Suprapubic skin (tissue), 4 donors: ENCODE measurements at regions not wholly inside any gene's neighbourhood (a gene's known extent, or its start where the extent isn't known, plus 50 kb on each side); places are given as distances from the start of the nearest gene placed in this dataset.
A peak's percentile ranks its signal among the peaks of the same experiment; 100 is the strongest.

Experiments used
- DNase-seq, 2 donors: peaks; one replicate each; pipeline ENCODE4 v3.0.0-alpha.2; 2019; ENCODE audit warnings: low spot score in 2 of 2
- H3K27ac ChIP-seq: fragments of 200-600 bp; sonication (generic); one replicate; pipeline ENCODE4 v1.5.1; 2019
- H3K27me3 ChIP-seq: fragments of 200-600 bp; sonication (generic); one replicate; pipeline ENCODE4 v1.5.1; 2019
- H3K36me3 ChIP-seq: fragments of 200-600 bp; sonication (generic); one replicate; pipeline ENCODE4 v1.5.1; 2019
- H3K4me1 ChIP-seq: fragments of 200-600 bp; sonication (generic); one replicate; pipeline ENCODE4 v1.5.1; 2019
- H3K4me3 ChIP-seq: fragments of 200-600 bp; sonication (generic); one replicate; pipeline ENCODE4 v1.5.1; 2019; ENCODE audit warnings: mild to moderate bottlenecking
- H3K9me3 ChIP-seq: fragments of 200-600 bp; sonication (generic); one replicate; pipeline ENCODE4 v1.5.1; 2019
- EP300 ChIP-seq: sonication (generic); formaldehyde crosslinking; IDR thresholded peaks from one replicate; pipeline ENCODE4 v1.6.1; 2017; ENCODE audit warnings: antibody characterized with exemption
- POLR2A ChIP-seq, 2 donors: fragments of 450-650 bp; IDR thresholded peaks; one replicate each; pipeline ENCODE4 v1.6.1; 2017; ENCODE audit warnings: antibody characterized with exemption in 2 of 2, mild to moderate bottlenecking in 2 of 2, moderate library complexity in 2 of 2
- POLR2AphosphoS5 ChIP-seq, 3 donors: sonication (generic); formaldehyde crosslinking; IDR thresholded peaks; one replicate each; pipeline ENCODE4 v1.6.1; 2017; ENCODE audit warnings: antibody characterized with exemption in 3 of 3
- WGBS: methylation state at CpG from one replicate; pipeline ENCODE4 v1.1.5; 2018; 5-methylcytosine and 5-hydroxymethylcytosine counted together
- TF ChIP-seq, protein P1 (sequence below), 2 donors: fragments of 200-600 bp in 1 of 2; fragments of 450-650 bp in 1 of 2; sonication (generic) in 1 of 2; IDR thresholded peaks; one replicate each; pipeline ENCODE4 v1.5.1; 2016 to 2019; ENCODE audit warnings: antibody characterized with exemption in 2 of 2, mild to moderate bottlenecking in 1 of 2, moderate library complexity in 1 of 2

DNA sequence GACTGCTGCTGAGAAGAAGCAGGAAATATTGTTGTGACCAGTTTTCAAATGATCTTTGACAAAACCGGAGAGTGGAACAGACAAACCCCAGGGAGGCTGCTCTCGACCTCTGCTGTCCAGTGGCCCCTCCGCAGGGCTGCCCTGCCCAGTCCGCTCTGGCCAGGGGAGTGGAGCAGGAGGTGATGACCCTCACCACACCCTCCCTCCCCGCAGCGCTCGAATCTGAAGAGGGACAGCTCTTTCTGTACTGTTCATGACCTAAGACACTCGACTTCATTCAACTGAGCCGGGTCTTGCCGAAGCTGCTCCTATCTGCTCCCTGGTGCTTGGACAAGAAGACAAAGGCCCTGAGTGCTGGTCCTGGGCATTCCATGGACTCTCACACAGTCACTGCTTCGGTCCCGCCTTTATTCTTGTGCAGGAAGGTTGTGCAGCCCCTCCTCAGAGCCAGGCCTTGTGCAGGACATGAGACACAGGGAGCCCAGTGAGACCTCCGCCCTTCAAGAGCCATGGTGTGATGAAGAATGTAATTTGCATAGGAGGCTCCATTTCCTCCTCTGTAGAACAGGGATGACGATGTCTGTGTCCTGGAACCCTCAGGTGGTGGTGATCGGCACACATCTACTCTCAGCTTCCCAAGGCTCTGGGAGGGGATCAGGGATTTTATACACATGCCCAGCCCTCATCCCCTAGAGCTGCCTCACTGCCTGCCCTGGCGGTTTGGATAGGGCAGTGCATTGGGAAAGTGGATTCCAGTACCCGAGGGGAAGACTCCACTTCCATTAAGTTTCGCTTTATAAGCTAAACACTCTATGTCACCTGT lies 97.1 kb upstream of the PRR20G start:
- no peaks in the 10 kb centered on the region for H3K36me3 ChIP-seq
- peak in 1 of 2 donors; percentile 80 for DNase-seq
- no peak overlapping the region for H3K4me3 ChIP-seq
- no peaks in the 10 kb centered on the region for H3K4me1 ChIP-seq
- no peak for TF ChIP-seq POLR2A (IDR thresholded peaks at IDR 0.05)
- TF ChIP-seq EP300 = no peak
- no peak for TF ChIP-seq POLR2AphosphoS5 (IDR thresholded peaks at IDR 0.05)
- TF ChIP-seq, protein P1, sequence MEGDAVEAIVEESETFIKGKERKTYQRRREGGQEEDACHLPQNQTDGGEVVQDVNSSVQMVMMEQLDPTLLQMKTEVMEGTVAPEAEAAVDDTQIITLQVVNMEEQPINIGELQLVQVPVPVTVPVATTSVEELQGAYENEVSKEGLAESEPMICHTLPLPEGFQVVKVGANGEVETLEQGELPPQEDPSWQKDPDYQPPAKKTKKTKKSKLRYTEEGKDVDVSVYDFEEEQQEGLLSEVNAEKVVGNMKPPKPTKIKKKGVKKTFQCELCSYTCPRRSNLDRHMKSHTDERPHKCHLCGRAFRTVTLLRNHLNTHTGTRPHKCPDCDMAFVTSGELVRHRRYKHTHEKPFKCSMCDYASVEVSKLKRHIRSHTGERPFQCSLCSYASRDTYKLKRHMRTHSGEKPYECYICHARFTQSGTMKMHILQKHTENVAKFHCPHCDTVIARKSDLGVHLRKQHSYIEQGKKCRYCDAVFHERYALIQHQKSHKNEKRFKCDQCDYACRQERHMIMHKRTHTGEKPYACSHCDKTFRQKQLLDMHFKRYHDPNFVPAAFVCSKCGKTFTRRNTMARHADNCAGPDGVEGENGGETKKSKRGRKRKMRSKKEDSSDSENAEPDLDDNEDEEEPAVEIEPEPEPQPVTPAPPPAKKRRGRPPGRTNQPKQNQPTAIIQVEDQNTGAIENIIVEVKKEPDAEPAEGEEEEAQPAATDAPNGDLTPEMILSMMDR (IDR thresholded peaks at IDR 0.05) = no peak
- H3K27me3 ChIP-seq = peaks cover 35% of the 10 kb centered on the region
- no peaks in the 10 kb centered on the region for H3K9me3 ChIP-seq
- H3K27ac ChIP-seq = no peak overlapping the region
- WGBS = 75% methylated on average over 16 of the region's 18 CpGs

DNA sequence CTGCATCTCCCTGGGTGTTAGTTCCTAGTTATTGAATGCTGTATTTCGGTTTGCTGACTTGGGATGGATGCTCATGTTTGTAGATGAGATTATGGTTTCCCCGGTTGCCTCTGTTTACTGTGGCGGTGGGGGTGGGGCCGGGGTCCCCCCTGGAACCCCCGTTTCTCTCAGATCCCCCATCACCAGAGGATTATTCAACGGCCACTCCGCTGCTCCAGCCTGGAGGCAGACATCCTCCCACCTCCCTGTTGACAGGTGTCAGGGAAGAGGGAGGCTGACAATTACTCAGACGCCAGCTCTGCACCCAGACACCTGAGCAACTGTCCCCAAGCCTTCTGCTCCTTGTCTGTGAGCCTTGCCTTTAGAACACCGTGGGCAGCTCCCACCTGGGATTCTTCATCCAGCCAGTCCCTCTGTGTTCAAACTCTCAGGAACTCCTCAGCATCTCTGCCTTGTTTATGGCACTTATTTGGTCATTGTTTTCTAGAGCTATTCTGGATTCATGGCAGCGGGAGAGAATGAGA lies 95.9 kb upstream of the PRR20G start:
- no peaks in the 10 kb centered on the region for H3K36me3 ChIP-seq
- H3K9me3 ChIP-seq = no peaks in the 10 kb centered on the region
- H3K4me3 ChIP-seq = no peak overlapping the region
- no peaks in the 10 kb centered on the region for H3K4me1 ChIP-seq
- 63% methylated on average over 9 of the region's 10 CpGs for WGBS
- no peak overlapping the region for H3K27ac ChIP-seq
- no peak for TF ChIP-seq EP300
- no peak for TF ChIP-seq POLR2AphosphoS5 (IDR thresholded peaks at IDR 0.05)
- TF ChIP-seq, protein P1 (IDR thresholded peaks at IDR 0.05) = no peak
- no peak for TF ChIP-seq POLR2A (IDR thresholded peaks at IDR 0.05)
- peak in 1 of 2 donors; percentile 57 for DNase-seq
- H3K27me3 ChIP-seq = peaks cover 26% of the 10 kb centered on the region

DNA sequence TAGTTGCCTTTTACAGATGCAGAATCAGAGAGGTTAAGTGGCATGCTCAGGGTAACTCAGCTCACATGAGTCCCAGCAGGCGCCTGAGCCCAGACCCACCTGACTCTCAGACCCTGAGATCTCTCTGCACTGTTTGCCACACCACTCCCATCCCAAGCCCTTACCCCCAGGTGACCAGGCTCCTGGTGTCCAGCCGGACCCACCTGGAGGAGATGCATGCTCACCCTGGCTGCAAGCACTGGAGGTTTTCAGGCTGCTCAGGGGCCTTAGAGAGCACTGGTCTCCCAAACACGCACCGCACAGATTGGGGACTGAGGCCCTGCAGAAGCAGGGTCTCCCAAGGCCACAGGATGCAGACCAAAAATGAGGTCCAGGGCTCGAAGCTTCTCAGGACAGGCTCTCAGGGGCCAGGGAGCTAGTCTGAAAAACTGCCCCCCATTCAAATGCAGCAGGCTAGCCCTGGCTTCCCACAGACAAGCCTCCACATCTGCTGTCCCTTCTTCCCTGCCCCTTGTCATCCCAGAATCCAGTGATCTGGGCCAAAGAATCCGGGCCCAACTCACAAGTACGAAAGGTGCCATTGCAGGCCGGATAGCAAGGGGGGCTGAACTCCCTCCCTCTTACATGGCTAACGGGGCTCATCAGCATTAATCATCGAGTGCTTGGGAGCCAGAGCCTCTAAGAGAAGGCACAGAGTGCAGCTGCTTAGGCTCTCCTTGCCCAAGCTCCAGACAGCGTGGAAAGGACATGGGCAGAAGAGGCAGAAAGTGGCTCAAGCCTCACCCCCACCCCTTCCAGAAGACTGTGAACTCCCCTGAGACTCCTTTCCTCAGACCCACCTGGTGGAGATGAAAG lies 90.2 kb upstream of the PRR20G start:
- H3K36me3 ChIP-seq = no peaks in the 10 kb centered on the region
- no peak overlapping the region for H3K27ac ChIP-seq
- no peaks in the 10 kb centered on the region for H3K4me1 ChIP-seq
- H3K9me3 ChIP-seq = no peaks in the 10 kb centered on the region
- peaks cover 2% of the 10 kb centered on the region for H3K27me3 ChIP-seq
- TF ChIP-seq POLR2AphosphoS5 (IDR thresholded peaks at IDR 0.05) (no peak), EP300 (no peak), POLR2A (IDR thresholded peaks at IDR 0.05) (no peak)
- TF ChIP-seq, protein P1 (IDR thresholded peaks at IDR 0.05) = no peak
- H3K4me3 ChIP-seq = no peak overlapping the region
- 78% methylated on average over 7 of the region's 11 CpGs for WGBS
- peak in 1 of 2 donors; percentile 69 for DNase-seq

DNA sequence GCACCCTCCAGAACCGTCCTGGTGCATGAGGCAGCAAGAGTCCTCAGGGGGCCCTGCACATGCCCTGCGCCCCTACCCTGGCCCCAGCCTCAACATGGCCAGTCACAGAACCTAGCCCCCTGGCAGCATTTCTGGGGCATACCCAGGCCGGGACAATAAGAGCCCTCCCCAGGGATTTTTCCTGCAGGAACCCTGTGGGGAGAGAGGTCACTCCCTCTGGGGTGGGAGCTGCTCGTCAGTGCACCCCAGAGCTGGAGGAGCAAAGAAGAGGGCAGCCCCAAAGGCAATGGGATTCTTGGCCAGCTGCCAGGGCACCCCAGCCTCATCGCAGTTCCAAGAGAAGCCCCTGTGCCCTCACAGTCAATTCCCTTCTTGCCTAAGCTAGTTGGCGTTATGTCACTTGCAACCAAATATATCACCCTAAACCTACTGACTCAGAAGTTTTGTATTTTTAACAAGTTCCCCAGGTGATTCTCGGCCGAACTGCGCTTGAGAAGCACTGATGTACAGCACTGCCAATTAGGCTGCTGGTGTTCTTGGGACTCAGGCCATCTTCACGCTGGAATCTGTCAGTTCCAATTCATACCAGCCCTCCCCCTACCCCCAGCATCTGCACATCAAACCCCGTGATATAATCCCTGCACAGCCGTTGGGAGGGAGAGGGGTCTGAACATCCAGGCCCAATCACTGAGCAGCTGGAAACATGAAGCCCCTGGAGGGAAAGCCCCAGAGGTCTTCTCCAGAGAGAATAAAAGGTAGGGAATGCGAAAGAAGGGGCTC lies 87.5 kb upstream of the PRR20G start:
- Histone ChIP-seq H3K36me3 (no peaks in the 10 kb centered on the region), H3K9me3 (no peaks in the 10 kb centered on the region), H3K4me3 (no peak overlapping the region), H3K27me3 (peaks cover 4% of the 10 kb centered on the region), H3K27ac (no peak overlapping the region), H3K4me1 (no peaks in the 10 kb centered on the region)
- TF ChIP-seq, protein P1 (IDR thresholded peaks at IDR 0.05) = no peak
- TF ChIP-seq POLR2A (IDR thresholded peaks at IDR 0.05) (no peak), EP300 (no peak), POLR2AphosphoS5 (IDR thresholded peaks at IDR 0.05) (no peak)
- peak in 1 of 2 donors; percentile 57 for DNase-seq
- WGBS = 60% methylated on average over 11 of the region's 13 CpGs
